Retina (tissue), 1 donor: ENCODE measurements at regions not wholly inside any gene's neighbourhood (a gene's known extent, or its start where the extent isn't known, plus 50 kb on each side); places are given as distances from the start of the nearest gene placed in this dataset.
A peak's percentile ranks its signal among the peaks of the same experiment; 100 is the strongest.
"Not testable (repeated sequence)": the region's sequence is repeated elsewhere in the genome, so short reads cannot be mapped to it uniquely, and the experiment has no call there.

Experiments
- DNase-seq: peaks from one replicate; pipeline ENCODE4 v3.0.0-alpha.2; 2016

DNA sequence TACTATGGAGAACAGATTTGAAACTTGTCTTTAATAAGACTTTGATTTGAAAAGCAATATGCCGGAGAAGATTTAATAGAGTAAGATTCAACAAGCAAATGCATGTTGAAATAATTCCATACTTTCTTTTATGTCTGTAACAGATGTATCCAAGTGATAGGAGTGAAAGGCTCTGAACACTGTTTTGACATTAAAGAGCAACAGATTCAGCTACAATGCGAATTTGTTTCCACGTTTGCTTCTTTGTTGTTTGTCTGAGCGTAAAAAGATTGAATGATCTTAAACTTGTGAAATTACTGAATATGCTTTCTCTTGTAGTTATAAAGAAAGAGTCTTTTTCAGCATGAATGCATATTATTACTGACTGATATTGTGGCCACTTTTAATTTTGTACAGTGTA, 2612.9 kb downstream of the PCDH9 start:
- DNase-seq: no peak

DNA sequence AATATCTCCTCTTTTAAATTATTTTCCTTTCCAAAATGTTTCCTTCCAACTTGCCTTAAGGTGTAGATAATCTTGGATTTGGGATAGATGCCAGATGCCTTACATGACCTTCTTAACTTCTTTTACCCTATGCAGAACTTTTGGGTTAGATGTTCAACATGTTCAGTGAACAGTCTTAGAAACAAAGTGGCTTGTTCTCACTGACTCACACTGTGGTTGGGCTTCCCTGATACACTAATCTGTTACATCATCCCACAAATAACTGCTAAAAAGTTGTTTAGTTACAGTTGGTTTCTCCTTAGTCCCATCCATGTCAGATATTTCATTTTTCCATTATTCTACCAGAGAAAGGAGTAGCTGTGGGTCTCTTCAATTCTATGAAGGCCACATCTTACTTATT, 2638.2 kb downstream of the PCDH9 start:
- no peak for DNase-seq

DNA sequence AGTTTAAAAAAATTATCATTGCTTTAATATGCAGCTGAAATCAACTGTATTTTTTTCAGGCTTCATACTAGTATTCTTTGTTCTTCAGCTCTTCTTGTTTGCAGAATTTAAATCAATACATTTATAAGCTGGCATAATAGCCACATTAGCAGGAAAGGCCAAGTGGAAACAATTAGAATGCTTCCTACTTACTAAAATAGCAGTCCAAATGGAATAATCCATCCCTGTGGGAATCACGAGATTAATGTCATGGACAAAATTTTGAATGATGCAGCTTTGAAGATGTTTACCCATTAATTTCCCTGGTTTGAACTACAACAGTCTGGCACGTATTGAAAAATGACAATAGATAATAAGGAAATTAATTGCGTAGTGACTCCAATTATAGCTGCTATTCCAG, 2650.8 kb downstream of the PCDH9 start:
- DNase-seq: no peak

DNA sequence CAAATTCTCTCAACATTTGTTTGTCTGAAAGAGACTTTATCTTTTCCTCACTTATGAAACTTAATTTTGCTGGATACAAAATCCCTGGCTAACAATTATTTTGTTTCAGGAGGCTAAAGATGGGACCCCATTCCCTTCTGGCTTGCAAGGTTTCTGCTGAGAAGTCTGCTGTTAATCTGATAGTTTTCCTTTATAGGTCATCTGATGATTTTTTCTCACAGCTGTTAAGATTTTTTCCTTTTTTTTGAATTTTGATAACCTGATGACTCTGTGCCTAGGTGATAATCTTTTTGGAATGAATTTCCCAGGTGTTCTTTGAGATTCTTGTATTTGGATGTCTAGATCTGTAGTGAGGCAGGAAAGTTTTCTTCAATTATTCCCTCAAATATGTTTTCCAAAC, 2661.4 kb downstream of the PCDH9 start:
- no peak for DNase-seq

DNA sequence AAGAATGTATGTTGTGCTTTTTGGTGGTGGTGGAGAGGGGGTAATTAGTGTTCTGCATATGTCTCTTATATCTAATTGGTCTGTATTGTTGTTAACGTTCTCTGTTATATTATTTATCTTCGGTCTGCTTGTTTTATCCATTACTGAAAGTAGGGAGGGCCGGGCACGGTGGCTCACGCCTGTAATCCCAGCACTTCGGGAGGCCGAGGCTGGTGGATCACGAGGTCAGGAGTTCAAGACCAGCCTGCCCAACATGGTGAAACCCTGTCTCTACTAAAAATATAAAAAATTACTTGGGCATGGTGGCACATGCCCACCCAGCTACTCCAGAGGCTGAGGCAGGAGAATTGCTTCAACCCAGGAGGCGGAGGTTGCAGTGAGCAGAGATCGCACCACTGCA, 2672.1 kb downstream of the PCDH9 start:
- not testable (repeated sequence) for DNase-seq

DNA sequence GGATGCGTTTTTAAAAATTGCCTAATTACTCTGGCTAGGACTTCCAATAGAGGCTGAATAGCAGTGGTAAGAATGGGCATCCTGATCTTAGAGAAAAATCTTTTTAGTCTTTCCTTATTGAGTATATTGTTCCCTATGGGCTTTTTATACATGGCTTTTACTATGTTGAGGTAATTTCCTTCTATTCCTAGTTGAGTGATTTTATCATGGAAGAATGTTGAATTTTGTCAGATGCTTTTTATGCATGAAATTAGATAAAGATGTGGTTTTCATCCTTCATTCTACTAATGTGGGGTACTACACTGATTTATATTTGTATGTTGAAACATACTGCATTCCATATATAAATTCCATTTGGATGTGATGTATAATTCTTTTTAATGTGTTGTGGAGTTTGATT, 2673.8 kb downstream of the PCDH9 start:
- no peak for DNase-seq

DNA sequence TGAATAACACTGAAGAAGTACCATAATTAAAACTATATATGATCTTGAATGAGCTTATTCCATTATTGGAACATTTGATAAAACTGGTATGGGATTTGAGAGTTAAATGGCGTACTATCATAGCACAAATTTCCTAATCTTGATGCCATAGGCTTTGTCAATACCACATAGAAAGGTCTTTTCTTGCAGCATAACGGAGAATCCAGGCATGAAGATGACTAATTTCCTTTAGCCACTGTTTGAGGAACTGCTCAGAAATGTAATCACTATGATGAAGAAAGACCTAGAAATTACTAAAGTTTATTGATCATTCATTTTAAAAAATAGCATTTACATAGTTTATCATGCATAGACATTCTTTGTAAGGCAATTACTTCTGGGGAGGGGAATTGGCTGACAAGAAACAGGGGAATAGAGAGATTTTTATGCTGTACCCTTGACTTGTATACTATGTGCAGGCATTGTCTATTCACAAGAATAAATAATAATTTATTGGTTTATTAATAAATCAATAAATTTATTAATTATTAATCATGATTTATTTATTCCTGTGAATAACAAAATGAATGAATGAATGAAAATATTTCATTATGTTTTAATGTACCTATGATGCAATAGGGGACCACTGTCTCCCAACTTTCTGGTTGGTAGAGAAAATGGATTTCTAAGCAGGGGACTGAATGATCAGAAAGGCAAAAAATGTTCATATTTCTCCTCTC, 2676.6 kb downstream of the PCDH9 start:
- no peak for DNase-seq

DNA sequence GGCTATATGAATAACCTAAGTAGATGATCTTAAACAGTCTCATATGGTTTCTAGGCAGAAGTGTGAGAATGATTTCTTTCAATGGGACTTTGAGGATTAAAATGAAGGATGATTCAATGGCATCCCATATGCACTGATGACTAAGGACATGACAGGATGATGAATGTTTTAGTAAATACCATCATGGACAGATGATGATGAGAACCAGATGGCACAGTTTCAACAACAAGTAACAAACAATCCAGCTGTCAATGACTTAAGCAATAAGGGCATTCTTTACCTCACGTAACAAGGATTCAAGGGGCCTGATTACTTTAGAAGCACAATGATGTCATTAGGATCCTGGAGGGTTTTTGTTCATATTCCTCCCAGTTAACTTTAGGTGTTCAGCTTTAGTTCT, 2678.4 kb downstream of the PCDH9 start:
- no peak for DNase-seq

DNA sequence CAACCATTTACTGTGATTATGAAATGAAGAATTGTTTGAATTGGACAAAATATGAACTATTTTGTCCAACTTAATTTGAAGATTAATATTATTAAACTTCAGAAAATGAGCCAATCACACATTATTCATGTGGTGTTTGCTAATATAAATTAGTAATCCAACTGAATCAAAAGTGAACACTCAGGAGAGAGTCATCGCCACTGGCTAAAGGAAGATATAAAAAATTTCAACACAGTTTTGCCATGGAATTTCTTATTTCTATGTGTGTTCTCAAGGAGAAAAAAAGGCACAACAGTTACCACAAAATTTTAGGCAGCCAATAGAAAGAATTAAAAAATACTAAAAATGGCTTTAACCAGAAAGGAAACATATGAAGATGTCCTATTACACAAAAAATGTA, 2683.8 kb downstream of the PCDH9 start:
- DNase-seq: no peak

DNA sequence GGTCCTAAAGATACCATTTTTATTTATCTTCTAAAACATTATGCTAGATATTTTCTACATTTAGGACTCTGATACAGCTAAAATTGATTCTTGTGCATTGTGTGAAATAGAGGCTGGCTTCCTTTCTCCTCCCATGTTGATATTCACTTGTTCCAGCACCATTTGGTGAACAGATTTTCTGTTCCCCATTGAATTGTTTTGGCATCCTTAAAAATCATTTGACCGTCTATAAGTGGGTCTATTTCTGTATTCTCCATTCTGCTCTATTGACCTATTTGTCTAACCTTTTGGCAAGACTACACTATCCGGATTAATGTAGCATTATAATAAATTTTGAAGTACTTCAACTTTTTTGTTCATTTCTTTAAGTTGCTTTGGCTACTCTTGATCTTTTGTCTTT, 2689.2 kb downstream of the PCDH9 start:
- DNase-seq: no peak

DNA sequence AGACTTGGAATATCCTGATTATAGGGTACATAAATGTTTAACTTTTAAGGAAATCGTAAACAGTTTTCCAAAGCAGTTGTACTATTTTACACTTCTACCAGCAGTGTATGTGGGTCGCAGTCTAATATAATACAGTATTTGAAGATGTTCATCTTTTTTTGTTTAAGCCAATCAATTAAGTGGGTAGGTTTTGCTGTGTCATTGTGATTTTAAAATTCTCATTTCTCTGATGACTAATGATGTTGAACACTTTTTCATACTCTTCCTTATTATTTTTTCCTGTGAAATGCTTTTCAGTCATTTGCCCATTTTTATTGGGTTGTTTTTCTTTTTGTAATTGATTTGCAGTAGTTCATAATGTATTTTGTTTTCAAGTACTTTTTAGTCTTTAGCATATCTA, 2689.7 kb downstream of the PCDH9 start:
- no peak for DNase-seq

DNA sequence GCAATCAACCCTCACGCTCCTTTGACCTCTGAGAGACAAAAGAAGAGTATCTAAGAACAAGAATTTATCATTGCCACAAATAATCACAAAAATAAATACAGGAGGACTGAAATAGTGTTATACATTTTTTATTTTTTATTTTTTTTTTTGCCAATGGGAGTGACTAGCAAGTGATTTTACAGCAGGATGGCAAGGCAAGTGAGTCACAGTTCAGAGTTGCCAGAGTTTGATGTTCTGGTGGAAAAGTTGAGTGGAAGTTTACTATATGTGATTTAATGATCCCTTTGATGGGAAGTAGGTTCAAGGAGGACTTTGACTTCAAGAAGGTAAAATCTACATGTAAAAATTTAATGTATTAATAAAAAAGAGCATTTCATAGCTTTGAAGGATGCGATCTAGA, 2691.4 kb downstream of the PCDH9 start:
- no peak for DNase-seq

DNA sequence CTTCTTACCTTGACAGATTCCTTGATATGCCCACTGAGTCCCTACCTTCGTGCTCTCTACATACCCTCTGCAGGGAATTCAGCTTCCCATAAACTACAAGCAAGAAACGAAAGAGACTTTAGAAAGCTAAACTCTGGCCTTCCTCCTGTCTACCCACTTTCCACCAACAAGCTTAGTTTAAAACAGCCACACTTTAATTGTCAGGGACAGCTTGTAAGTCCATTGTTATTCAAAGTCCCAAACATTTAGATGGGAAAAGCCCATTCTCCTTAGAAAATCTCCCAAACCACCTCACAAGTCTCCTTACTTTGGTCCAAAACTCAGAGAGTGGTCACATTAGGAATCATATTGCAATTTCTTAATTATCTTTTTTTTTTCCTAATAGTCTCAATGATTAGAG, 2695.8 kb downstream of the PCDH9 start:
- no peak for DNase-seq

DNA sequence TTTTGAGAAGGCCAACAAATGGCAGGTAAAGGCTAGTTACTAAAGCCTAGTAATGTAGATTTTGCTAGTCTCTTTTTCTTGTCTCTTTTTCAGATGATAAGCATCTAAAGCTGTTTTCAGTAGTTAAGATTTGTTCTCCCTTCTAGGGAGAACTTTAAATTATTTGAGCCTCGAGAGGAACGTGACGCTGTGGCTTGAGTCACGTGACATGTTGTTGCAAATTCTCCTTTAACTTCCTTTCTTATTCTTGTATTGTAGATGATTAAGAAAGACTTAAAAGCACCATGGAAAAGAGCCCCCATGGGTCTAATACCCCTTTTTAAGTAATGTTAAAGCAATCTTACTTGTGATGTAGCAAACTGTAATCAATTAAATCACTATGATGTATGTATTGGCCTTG, 2698.7 kb downstream of the PCDH9 start:
- no peak for DNase-seq

DNA sequence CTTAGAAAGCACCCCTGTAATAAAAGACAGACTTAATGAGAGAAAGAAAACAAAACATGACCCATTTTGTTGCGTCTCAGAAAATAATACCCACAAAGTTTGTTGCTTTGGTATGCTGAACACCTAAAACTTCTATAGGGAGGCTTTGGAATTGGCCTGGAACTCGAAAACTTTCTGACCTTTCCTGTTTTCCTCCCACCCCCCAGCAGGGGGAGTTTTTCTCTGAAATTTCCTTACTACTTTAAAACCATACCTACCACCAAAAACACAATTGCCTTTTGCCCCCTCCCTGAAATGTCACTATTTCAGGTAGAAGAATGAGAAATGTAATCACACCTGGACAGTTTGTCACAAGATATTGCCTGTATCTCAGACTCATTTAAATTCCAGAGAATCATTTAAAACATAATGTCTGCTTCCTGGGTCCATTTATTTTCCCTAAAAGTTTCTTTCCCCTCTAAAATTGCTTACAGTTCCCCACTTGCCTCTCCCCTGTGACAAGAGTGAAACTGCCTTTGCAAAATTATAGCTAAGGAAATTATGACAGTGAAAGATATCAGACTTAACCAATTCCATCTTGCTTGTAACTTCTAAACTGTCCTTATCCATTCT, 2700.2 kb downstream of the PCDH9 start:
- DNase-seq: no peak

DNA sequence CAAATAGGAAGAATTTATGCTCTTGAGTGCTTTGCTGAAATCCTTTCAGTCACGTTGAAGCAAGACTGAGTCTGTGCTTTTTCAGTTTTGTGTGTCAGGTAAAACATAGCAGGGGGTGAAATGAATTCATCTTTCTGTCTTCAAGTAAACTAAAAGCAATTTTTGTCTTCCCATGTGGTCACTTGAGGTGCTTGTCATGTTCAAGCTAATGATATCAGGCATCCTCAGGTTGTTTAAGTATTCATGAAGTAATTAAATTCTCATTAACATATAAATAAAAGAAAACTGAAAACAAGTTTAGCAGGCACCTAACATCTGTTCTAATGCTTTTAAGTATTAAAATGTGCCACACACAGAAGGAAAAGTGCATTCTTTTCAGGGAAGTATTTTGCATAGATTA, 2701.3 kb downstream of the PCDH9 start:
- no peak for DNase-seq

DNA sequence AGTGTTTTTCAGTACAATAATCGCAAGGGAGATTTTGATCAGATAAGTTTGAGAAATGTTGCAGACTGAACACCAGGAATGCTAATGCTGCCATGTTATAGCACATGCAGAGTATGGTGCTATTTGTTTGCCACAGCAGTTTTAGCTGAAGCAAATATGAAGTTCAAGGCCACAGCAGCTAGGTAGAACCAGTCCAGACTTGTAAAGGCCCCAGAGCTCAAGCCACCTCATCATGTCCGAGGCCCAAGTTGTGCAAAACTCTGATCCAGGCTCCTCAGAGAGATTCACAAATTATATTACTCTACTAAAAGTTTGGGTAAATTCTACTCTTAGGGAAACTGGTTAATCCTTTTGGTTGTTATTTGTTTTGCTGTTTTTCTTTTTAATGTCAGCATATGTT, 2702.6 kb downstream of the PCDH9 start:
- no peak for DNase-seq

DNA sequence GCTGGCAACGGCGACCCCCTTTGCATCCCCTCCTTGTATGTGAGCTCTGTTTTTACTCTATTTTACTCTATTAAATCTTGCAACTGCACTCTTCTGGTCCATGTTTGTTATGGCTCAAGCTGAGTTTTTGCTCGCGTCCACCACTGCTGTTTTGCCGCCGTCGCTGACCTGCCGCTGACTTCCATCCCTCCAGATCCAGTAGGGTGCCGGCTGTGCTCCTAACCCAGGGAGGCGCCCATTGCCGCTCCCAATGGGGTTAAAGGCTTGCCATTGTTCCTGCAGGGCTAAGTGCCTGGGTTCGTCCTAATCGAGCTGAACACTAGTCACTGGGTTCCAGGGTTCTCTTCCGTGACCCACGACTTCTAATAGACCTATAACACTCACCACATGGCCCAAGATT, 2704.4 kb downstream of the PCDH9 start:
- no peak for DNase-seq

DNA sequence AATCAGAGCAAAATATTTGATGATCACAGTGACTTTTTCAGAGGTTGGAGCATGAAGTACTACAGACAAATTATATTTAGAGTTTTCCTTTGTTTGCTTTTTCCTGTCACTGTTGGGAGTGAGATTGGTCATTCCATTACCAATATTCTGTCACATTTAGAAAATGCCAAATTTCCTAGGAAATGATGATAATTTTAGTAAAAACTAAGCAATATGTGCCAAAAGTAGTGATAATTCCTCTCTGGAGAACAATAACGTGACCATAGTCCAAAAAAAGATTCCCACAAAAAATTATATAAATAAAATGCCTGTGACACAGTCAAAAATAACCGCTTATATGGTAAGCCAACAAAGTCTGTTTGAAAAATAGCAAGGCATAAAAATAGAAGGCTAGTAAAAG, 2719.4 kb downstream of the PCDH9 start:
- DNase-seq: no peak

DNA sequence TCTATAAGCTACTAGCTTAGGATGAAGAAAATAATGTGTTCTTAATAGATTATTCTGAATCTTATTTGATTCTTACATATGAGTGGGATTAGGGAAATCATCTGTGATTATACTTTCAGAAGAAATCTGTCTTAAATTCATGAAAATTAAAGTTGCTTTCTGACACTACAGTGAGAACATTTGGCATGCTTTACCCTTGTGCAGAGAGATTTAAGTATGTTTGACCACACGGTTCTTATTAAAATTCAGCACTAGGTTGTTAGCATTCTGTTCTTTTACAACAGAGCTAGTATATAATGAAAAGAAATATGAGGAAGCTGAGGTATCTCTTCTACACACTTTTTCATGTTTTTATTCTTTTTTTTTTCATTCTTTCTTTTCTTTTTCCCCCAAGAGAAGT, 2723.9 kb downstream of the PCDH9 start:
- DNase-seq: no peak

DNA sequence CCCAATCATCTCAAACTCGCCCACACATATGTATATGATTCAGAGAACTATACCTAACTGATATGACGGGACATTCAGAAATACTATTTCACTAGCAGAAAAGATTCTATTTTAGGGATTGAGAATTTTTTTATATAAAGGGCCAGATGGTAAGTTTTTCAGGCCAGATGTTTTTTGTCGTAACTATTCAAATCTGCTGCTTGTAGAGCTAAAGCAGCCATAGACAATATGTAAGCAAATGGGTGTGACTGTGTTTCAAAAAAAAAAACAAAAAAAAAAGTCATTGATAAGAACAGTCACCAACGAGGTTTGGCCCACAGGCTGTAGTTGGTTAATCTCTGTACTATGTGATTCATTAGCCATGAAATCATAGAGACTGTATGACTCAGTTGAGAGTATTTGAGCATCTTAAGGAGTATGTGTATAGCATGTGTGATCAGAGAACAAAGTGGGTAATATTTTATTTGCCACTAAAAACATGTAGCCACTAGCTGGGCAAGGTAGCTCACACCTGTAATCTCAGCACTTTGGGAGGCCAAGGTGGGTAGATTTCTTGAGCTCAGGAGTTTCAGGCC, 2724.7 kb downstream of the PCDH9 start:
- no peak for DNase-seq

DNA sequence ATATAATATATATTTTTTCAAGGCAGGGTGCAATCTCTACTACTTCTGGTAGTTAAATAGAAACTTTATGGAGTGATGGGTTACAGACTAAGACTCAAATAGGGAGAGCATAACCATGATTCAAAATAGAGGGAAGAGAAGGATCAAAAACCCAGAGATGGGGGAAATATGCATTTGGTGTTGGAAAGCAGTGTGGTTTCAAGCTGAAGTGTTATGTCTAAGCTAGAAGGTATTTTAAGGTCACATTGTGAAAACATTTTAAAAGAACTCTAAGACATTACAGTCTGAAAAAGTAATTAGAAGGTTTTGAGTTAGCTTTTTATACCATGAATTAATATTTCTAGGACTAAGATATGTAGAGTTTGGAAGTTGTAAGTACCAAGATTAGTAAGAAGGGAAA, 2741.4 kb downstream of the PCDH9 start:
- no peak for DNase-seq

DNA sequence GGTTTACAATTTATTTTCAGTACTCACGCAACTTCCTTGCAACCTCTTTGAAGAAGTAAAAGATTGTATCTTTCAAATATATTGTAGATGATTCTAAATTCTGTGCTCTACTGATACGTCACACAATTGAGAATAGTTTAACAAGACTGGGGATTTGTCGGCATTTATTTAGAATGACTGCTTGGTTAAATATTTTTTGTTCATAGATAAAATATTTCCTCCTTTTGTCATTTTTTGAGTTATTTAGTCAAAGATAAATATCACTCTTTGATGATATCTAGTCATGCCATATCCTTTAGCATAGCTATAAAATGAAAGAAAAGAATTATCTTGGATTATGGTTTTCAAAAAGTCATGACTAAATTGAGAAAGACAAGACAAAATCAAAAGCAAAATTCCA, 2747.8 kb downstream of the PCDH9 start:
- no peak for DNase-seq

DNA sequence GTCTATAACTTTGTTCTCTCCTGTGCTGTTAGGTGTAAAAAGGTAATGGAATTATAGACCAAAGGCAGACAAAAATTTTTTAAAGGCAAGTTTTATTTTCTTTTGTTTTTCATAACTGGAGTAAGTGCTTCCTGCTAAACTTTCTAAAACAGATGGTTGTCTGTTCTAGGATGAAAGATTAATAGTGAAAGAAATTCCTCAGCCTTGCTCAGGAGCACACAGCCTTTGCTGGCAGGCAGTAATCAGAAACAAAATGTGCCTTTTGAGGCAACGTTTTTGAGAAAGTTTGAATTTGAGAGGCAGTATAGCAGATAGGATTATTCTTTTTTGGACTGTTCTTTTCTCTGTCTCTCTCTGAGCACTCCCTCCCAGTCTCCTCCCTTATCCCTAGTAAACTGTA, 2749.5 kb downstream of the PCDH9 start:
- DNase-seq: no peak

DNA sequence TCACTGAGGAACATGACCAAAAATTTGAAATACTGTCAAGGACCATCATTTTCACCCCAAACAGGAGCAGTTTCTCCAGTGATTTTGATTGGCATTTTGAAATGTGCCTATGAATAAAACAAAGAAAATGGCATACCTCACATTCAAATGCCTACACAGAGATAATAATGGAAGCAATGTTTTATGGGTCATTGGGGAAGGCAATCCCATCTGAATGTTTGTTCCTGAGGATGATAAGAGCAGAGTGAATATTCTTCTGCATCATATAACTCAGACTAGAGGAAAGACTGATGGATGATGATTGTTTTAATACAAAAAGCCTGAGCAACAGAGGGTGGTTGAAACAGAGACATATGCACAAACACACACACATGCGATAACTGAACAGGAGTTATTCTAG, 2749.9 kb downstream of the PCDH9 start:
- peak; percentile 38 for DNase-seq
